LNCaP clone FGC (cell line): ENCODE measurements at regions not wholly inside any gene's neighbourhood (a gene's known extent, or its start where the extent isn't known, plus 50 kb on each side); places are given as distances from the start of the nearest gene placed in this dataset.

ENCODE experiments used
- DNase-seq: peaks from one replicate; pipeline ENCODE4 v3.0.0-alpha.2; 2011; ENCODE audit warnings: low read depth
- H3K4me3 ChIP-seq: 2 replicates; pipeline ENCODE4 v1.5.1; 2011; ENCODE audit warnings: mild to moderate bottlenecking, low read depth, low read length, control low read depth
- CTCF ChIP-seq: IDR thresholded peaks from 2 replicates; pipeline ENCODE4 v1.5.1; 2012; ENCODE audit warnings: mild to moderate bottlenecking; ENCODE audit not compliant: control insufficient read depth, insufficient read depth; ENCODE audit errors: extremely low read depth

- TF ChIP-seq CTCF = no peak
- no peak overlapping the region for H3K4me3 ChIP-seq
- no peak for DNase-seq
Measured at GRCh38 chr4:127410201-127410600, 222.6 kb upstream of the INTU start.

- TF ChIP-seq CTCF = no peak
- no peak for DNase-seq
Measured at GRCh38 chr4:127410644-127411043, 222.1 kb upstream of the INTU start.

GRCh38 chr4:127414951-127415606 is 217.7 kb upstream of the INTU start:
- TF ChIP-seq CTCF = no peak
- no peak overlapping the region for H3K4me3 ChIP-seq
- DNase-seq = no peak

More at GRCh38 chr4:127410644-127411043, 222.1 kb upstream of the INTU start:
- H3K4me3 ChIP-seq = no peak overlapping the region

DNA sequence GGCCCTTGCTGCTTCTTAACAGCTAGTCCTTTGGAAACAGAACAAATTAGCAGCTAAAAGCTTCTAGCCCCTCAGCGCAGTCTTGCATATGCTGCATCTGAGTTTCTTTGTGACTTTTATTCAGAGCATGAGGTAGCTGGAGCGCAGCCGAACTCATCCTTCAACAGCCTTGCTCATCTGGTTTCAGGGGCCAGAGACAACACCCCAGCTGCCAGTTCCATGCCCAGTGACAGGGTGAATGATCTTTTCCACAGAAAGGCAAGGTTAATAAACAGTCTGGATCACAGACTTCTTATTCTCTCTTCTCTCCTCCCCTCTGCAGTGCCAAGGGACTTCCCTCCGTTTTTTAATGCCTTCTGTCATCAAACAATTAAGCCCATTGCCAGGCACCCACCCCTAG is 216.6 kb upstream of the INTU start:
- no peak for TF ChIP-seq CTCF
- H3K4me3 ChIP-seq = no peak overlapping the region
- no peak for DNase-seq

DNA sequence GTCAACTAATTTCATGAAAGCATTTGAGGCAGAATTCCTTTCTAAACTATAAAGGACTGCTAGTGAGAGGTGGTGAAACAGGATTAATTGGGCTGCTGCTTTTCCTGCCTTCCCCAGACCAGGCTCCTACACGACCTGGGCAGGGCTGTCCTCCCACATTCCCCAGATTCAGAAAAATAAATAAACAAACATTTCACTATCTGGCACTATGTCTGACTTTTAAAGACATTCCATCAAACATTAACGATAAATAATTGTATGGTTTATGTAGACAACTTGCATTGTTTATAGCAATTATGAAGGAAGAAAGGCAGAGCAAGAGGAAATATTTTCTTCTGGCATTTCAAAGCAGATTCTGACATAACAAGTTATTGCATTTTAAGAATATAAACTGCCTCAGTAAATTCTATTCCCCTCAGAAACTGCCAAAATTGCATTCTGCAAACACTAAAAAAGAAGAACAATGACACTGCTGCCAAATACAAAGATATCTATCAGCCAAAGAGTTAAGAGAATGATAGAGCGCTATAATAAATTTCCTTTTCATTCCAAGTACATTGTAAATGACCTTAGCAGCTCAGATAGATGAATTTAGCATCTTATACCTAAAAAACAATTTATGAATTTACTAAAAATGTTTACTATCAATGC is 214.7 kb upstream of the INTU start:
- H3K4me3 ChIP-seq = no peak overlapping the region
- TF ChIP-seq CTCF = no peak
- no peak for DNase-seq

DNA sequence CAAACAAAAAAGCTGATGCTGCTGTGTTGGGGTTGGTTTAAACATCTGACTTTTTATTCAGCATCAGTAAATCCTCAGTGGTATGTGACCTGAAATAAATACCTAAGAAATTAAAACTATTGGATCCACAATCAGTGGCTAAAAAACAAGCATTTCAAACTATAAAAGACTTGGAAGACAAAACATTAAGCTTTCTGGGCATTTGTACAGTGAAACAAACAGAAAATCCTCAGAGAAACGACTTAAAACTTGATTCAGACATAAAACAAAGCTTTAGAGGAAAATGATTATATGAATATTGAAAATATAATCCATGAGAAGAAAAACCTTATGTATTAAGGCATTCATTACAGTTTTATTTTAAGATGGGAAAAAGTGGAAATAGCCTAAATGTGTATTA is 213.3 kb upstream of the INTU start:
- no peak for TF ChIP-seq CTCF
- no peak for DNase-seq
- H3K4me3 ChIP-seq = no peak overlapping the region

GRCh38 chr4:127421437-127421836 is 211.3 kb upstream of the INTU start:
- DNase-seq = no peak
- no peak overlapping the region for H3K4me3 ChIP-seq
- no peak for TF ChIP-seq CTCF
